ENCODE measurements at regions not wholly inside any gene's neighbourhood (a gene's known extent, or its start where the extent isn't known, plus 50 kb on each side); places are given as distances from the start of the nearest gene placed in this dataset.
A peak's percentile ranks its signal among the peaks of the same experiment; 100 is the strongest.

GRCh38 chr14:96986256-96987085 is 189.3 kb downstream of the VRK1 start:
- DNase-seq = no peak

GRCh38 chr14:96987086-96987474 is 189.9 kb downstream of the VRK1 start:
- DNase-seq = peak; percentile 9

GRCh38 chr14:96987771-96988170 is 190.6 kb downstream of the VRK1 start:
- no peak for DNase-seq

GRCh38 chr14:96989306-96989705 is 192.1 kb downstream of the VRK1 start:
- no peak for DNase-seq

GRCh38 chr14:96991226-96991625 is 194.0 kb downstream of the VRK1 start:
- DNase-seq = no peak

- DNase-seq = no peak
Observed at GRCh38 chr14:96994999-96995398, 197.8 kb downstream of the VRK1 start.

- DNase-seq = no peak
Observed at GRCh38 chr14:96997269-96997668, 200.1 kb downstream of the VRK1 start.

- DNase-seq = no peak
Observed at GRCh38 chr14:96997996-96998395, 200.8 kb downstream of the VRK1 start.

GRCh38 chr14:96999654-97000155 is 202.5 kb downstream of the VRK1 start:
- DNase-seq = no peak

GRCh38 chr14:97002454-97002853 is 205.3 kb downstream of the VRK1 start:
- DNase-seq = no peak

- DNase-seq = no peak
Observed at GRCh38 chr14:97005934-97006333, 208.8 kb downstream of the VRK1 start.

- no peak for DNase-seq
Observed at GRCh38 chr14:97010491-97011160, 213.4 kb downstream of the VRK1 start.

- no peak for DNase-seq
Observed at GRCh38 chr14:97013878-97014277, 216.7 kb downstream of the VRK1 start.

- no peak for DNase-seq
Observed at GRCh38 chr14:97021001-97021400, 223.8 kb downstream of the VRK1 start.

- DNase-seq = no peak
Observed at GRCh38 chr14:97021571-97022168, 224.5 kb downstream of the VRK1 start.

GRCh38 chr14:97022741-97023140 is 225.6 kb downstream of the VRK1 start:
- no peak for DNase-seq

- DNase-seq = no peak
Observed at GRCh38 chr14:97023871-97024270, 226.7 kb downstream of the VRK1 start.

- DNase-seq = no peak
Observed at GRCh38 chr14:97024300-97024699, 227.1 kb downstream of the VRK1 start.

- no peak for DNase-seq
Observed at GRCh38 chr14:97025722-97026121, 228.5 kb downstream of the VRK1 start.

- no peak for DNase-seq
Observed at GRCh38 chr14:97027256-97027999, 230.2 kb downstream of the VRK1 start.

- no peak for DNase-seq
Observed at GRCh38 chr14:97028382-97028781, 231.2 kb downstream of the VRK1 start.

- no peak for DNase-seq
Observed at GRCh38 chr14:97029800-97030199, 232.6 kb downstream of the VRK1 start.

GRCh38 chr14:97031530-97031929 is 234.3 kb downstream of the VRK1 start:
- DNase-seq = no peak

Data from CD4-positive, alpha-beta T cell treated with Interleukin-10 for 1 hour (primary cell).